CD4-positive, alpha-beta T cell treated with Interleukin-2 at 100 ng/mL for 4 hours (primary cell): ENCODE measurements at regions not wholly inside any gene's neighbourhood (a gene's known extent, or its start where the extent isn't known, plus 50 kb on each side); places are given as distances from the start of the nearest gene placed in this dataset.

Experiments used
- DNase-seq: peaks from one replicate; pipeline ENCODE4 v3.0.0-alpha.2; 2020; ENCODE audit warnings: low spot score

GRCh38 chr3:187618722-187619121 is 51.5 kb downstream of the SST start:
- DNase-seq = no peak

GRCh38 chr3:187617213-187617612 is 53.0 kb downstream of the SST start:
- DNase-seq = no peak

DNA sequence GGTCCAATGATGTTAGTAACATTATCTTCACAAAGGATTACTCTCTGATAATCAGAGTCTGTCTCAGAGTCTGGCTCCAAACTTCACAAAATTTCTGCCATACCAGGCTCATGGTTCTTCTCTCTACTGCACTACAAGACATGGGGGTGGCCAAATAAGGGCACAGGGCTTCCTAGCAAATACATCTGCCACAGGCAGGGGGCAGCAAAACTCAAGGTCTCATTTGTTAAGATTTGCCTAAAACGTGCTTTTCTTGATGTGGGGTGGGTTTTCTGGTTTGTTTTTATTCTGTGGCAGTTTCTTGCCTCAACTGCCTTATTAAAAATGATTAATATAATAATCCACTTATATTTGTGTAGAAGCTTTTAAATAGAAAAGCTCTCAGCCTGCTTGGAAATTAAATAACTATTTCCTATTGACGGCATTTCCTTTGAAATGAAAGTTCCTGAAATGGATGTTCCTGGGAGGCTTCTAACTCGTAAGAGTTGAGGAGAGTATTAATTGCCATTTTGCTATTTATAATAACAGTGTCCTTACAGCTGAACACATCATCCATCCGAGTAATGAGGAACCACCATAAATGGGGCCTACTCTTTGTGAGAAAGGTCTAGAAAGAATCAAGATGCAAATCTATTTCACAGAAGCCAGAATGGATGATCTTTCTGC is 53.8 kb downstream of the SST start:
- DNase-seq = peak; percentile 51

- DNase-seq = no peak
Measured at GRCh38 chr3:187615630-187616029, 54.6 kb downstream of the SST start.

DNA sequence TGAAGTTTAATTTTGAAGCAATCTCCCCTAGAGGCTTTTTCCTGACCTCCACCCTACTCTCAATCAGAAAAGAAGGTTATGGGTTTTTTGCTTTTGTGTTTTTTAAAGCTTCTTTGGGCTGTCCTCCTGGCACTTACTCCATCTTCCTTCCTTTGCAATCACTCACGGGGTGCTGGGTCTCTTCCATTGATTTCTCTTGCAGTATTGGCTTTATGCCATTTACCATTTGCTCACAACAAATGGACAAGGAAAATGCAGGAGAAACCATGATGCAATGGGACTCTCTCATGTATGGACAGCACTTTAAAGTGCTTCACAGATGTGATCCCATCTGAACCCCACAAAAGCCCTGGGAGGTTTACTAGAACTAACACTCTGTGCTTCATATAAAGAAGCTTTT is 57.5 kb downstream of the SST start:
- DNase-seq = no peak

- DNase-seq = no peak
Measured at GRCh38 chr3:187610981-187611511, 59.1 kb downstream of the SST start.

DNA sequence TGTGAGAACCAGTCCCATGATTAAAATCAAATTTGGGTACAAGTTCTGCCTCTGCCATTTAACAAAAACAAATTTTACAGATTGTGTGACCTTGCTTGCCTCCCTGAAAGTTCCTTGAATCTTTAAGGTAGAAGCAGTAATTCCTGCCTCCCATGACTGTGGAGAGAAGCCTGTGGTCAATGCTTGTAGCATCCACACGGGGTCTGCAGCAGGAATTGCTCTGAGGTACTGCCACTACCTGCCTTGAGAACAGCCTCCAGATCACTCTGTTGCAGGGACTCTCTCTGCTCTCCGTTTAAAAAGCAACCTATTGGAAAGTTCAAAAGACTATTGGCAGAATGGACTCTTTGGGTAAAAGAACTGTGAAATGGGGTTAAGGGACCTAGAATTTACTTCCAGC is 75.9 kb downstream of the SST start:
- no peak for DNase-seq

GRCh38 chr3:187593451-187593850 is 76.7 kb downstream of the SST start:
- no peak for DNase-seq

DNA sequence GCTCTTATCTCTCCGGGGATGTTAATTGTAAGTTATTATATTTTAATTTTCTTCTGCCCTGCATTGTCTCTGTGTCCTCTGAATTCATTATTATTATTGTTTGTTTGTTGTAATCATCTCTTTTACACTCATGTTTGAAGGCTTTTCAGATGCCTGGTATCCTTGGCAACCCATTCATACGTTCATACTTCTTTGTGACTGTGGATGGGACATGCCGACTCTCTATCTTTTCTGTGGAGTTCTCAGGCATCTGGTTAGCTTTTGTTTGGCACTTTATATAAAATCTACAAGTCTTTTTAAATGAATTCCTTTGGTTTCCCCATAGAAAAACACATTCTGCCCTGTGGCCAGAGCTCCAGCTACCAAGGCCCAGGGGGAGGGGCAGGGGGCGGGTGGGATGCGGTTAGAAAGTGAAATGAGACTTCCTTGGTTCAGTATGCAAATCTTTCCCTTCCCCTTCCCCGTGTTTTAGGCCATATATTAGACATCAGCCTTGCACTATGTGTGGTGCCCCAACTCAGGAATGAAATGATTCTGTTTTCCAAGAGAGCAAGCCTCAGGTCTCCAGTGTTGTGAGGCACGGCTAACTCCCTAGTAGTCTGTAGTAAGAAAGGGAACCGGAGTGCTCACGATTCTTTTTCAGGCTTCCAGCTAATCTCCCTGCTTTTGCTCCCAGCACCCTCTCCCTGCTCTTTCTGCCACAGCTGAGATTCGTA is 79.2 kb downstream of the SST start:
- no peak for DNase-seq

GRCh38 chr3:187587076-187587475 is 83.1 kb downstream of the SST start:
- DNase-seq = no peak

GRCh38 chr3:187586226-187586625 is 84.0 kb downstream of the SST start:
- DNase-seq = no peak

- DNase-seq = no peak
Measured at GRCh38 chr3:187572441-187572840, 97.8 kb downstream of the SST start.

DNA sequence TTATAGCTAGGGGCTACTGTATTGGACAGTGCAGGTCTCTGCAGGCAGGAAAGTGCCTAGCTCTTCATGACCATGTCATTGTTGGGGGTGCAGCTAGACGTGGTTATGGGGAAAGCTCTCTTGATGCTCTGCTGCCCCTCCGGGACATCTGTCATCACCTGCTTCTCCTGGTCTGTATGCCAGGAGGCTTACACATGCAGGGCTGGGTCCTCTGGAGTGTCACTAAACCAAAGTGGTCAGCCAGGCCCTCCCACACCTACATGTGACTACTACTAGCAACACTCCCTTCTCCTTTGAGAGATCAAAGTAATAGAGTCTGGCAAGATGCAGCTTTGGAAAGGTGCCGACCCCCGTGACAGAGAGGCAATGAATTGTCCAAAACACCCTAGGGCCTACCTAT is 98.5 kb downstream of the SST start:
- no peak for DNase-seq

GRCh38 chr3:187570776-187571175 is 99.4 kb downstream of the SST start:
- DNase-seq = no peak

DNA sequence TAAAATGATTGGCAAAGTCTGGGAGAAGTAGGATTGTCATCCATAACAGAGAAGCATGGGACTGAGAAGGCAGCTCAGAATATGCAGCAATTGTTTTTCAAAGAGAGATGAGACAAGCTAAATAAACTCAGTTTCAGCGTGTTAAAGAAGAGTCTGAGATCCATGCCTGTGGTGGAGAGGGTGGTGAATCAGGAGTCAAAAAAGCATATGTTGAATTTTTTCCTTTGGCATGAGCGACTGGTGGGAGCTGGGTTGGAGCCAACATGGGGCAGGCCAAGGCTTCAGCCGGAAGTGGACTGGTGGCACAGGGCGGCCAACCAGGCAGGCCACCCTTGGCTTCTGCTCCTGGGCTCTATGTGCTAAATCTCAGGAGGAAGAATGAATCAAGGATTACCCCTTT is 102.0 kb downstream of the SST start:
- no peak for DNase-seq

- no peak for DNase-seq
Measured at GRCh38 chr3:187567661-187568121, 102.5 kb downstream of the SST start.

DNA sequence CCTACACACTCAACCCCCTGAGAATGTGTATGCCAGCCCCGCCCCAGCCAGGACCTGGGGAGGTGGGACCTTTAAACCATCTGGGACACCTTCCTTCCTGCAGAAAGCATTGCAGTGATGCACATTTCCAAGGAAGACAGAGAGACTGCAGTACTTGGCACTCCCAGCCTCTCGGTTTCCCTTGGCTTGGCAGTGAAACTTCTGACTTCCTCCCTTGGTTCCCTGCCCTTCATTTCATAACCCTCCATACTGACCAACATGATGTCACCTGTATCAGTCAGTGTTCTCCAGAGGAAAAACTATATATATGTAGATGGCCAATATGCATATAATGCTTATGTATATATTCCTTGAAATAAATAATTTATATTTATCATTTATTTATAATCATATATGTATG is 103.2 kb downstream of the SST start:
- no peak for DNase-seq

DNA sequence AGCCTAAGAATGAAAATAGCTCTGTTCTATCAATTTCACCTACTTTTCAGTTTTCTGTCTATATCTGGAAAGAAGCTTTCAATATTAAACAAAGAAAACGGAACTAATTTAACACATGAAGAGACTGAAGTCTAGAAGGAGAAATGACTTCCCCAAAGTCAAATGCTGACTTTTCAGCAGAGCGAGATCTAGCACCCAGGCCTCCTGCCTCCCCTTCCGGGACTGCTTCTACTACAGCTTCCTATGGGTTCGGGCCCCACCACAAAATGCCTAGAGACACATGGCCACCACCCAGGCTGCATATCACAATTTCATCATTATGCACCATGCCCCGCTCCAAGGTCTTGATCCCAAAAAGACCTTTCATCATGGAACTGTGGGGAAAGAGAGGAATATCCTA is 104.5 kb downstream of the SST start:
- no peak for DNase-seq

- DNase-seq = no peak
Measured at GRCh38 chr3:187558990-187559389, 111.2 kb downstream of the SST start.

- DNase-seq = no peak
Measured at GRCh38 chr3:187551416-187551815, 118.8 kb downstream of the SST start.

- no peak for DNase-seq
Measured at GRCh38 chr3:187550446-187550845, 119.7 kb downstream of the SST start.

DNA sequence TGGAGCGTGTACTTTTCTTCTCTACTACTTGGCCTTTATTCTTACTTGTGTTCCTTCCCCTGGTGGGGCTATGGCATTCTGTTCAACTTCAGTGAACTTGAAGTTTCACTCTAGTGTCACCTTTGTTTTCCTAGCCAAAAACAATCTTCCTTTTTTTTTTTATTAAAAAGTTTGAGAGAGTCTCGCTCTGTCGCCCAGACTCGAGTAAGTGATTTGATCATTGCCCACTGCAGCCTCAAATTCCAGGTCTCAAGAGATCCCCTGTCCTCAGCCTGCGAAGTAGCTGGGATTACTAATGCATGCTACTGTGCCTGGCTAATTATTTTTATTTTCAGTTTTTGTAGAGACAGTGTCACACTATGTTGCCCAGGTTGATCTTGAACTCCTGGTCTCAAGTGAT is 124.8 kb downstream of the SST start:
- no peak for DNase-seq

- no peak for DNase-seq
Measured at GRCh38 chr3:187544326-187544725, 125.9 kb downstream of the SST start.

DNA sequence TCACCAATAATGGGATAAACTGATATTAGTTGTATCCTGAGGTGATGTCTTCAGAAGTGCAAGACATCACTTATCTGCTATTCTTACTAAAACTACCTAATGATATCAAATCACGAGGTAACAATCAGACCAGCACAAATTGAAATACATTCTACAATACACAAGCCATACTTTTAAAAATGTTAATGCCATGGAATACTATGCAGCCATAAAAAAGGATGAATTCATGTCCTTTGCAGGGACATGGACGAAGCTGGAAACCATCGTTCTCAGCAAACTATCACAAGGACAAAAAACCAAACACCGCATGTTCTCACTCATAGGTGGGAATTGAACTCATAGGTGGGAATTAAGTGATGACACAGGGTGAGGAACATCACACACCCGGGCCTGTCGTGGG is 129.3 kb downstream of the SST start:
- no peak for DNase-seq
